NCI-H2227 (cell line): ENCODE measurements at regions not wholly inside any gene's neighbourhood (a gene's known extent, or its start where the extent isn't known, plus 50 kb on each side); places are given as distances from the start of the nearest gene placed in this dataset.

Experiments used
- DNase-seq: peaks from one replicate; lab custom pipeline; 2025; ENCODE audit not compliant: unreplicated experiment; lab: John Stamatoyannopoulos, UW

- no peak for DNase-seq
These were observed 1104.2 kb downstream of the GATA3 start for GRCh38 chr10:9158675-9159074.

- no peak for DNase-seq
These were observed 1105.8 kb downstream of the GATA3 start for GRCh38 chr10:9160275-9160674.

- DNase-seq = no peak
These were observed 1109.2 kb downstream of the GATA3 start for GRCh38 chr10:9163699-9164098.

GRCh38 chr10:9166770-9167169, 1112.3 kb downstream of the GATA3 start:
- no peak for DNase-seq

GRCh38 chr10:9172276-9172675, 1117.8 kb downstream of the GATA3 start:
- DNase-seq = no peak

- DNase-seq = no peak
These were observed 1120.7 kb downstream of the GATA3 start for GRCh38 chr10:9175200-9175599.

GRCh38 chr10:9183197-9183880, 1128.9 kb downstream of the GATA3 start:
- DNase-seq = peak; percentile 25

GRCh38 chr10:9188022-9188810, 1133.7 kb downstream of the GATA3 start:
- no peak for DNase-seq

- DNase-seq = no peak
These were observed 1135.0 kb downstream of the GATA3 start for GRCh38 chr10:9189448-9189847.

GRCh38 chr10:9193120-9193519, 1138.6 kb downstream of the GATA3 start:
- DNase-seq = no peak

- DNase-seq = no peak
These were observed 1140.9 kb downstream of the GATA3 start for GRCh38 chr10:9195385-9195784.

- no peak for DNase-seq
These were observed 1144.1 kb downstream of the GATA3 start for GRCh38 chr10:9198611-9199010.

GRCh38 chr10:9205558-9205957, 1151.1 kb downstream of the GATA3 start:
- no peak for DNase-seq

GRCh38 chr10:9209105-9209798, 1154.8 kb downstream of the GATA3 start:
- peak; percentile 0 for DNase-seq

GRCh38 chr10:9211228-9211627, 1156.7 kb downstream of the GATA3 start:
- DNase-seq = no peak

- DNase-seq = no peak
These were observed 1160.1 kb downstream of the GATA3 start for GRCh38 chr10:9214618-9215017.

- DNase-seq = no peak
These were observed 1160.6 kb downstream of the GATA3 start for GRCh38 chr10:9215121-9215520.

GRCh38 chr10:9219860-9220259, 1165.4 kb downstream of the GATA3 start:
- DNase-seq = no peak

- no peak for DNase-seq
These were observed 1168.4 kb downstream of the GATA3 start for GRCh38 chr10:9222917-9223316.

- DNase-seq = no peak
These were observed 1173.3 kb downstream of the GATA3 start for GRCh38 chr10:9227679-9228365.

- no peak for DNase-seq
These were observed 1174.3 kb downstream of the GATA3 start for GRCh38 chr10:9228771-9229170.
